GM13976 (cell line): ENCODE measurements at regions not wholly inside any gene's neighbourhood (a gene's known extent, or its start where the extent isn't known, plus 50 kb on each side); places are given as distances from the start of the nearest gene placed in this dataset.
"Not testable (repeated sequence)": the region's sequence is repeated elsewhere in the genome, so short reads cannot be mapped to it uniquely, and the experiment has no call there.

ENCODE experiments used
- DNase-seq: peaks from one replicate; pipeline ENCODE4 v3.0.0; 2012; ENCODE audit warnings: low spot score
- CTCF ChIP-seq: IDR thresholded peaks from 2 replicates; pipeline ENCODE4 v1.5.1; 2012; ENCODE audit warnings: borderline replicate concordance, mild to moderate bottlenecking; ENCODE audit not compliant: insufficient read depth; ENCODE audit errors: extremely low read depth, missing control alignments, control extremely low read depth
- in situ Hi-C: fragments of 300-500 bp; cut with MboI; formaldehyde crosslinking; loops from one replicate; pipeline ENCODE4 v1.12.0; 2022; ENCODE audit warnings: low sequenced_read_pairs, mixed read lengths, inconsistent platforms; ENCODE audit not compliant: unreplicated experiment

GRCh38 chr15:26232691-26233090 lies 369.6 kb upstream of the ATP10A start:
- no peak for DNase-seq
- no peak for TF ChIP-seq CTCF

GRCh38 chr15:26231096-26231495 lies 368.0 kb upstream of the ATP10A start:
- TF ChIP-seq CTCF, result no peak
- in situ Hi-C loops, result no loop called here
- DNase-seq, result no peak

More at GRCh38 chr15:26232691-26233090, 369.6 kb upstream of the ATP10A start:
- in situ Hi-C loops, result no loop called here

- in situ Hi-C loops, result no loop called here
- TF ChIP-seq CTCF, result no peak
- DNase-seq, result no peak
These were observed 361.1 kb upstream of the ATP10A start for GRCh38 chr15:26224266-26224665.

- in situ Hi-C loops, result no loop called here
- no peak for TF ChIP-seq CTCF
- no peak for DNase-seq
These were observed 360.6 kb upstream of the ATP10A start for GRCh38 chr15:26223720-26224119.

GRCh38 chr15:26222781-26223180 lies 359.7 kb upstream of the ATP10A start:
- in situ Hi-C loops, result no loop called here
- no peak for TF ChIP-seq CTCF
- DNase-seq, result no peak

GRCh38 chr15:26217043-26217442 lies 353.9 kb upstream of the ATP10A start:
- in situ Hi-C loops, DNase-seq: not testable (repeated sequence)

- TF ChIP-seq CTCF, result no peak
- DNase-seq, result no peak
- in situ Hi-C loops, result no loop called here
These were observed 351.2 kb upstream of the ATP10A start for GRCh38 chr15:26214290-26214689.
